Suppressor macrophage treated with lipopolysaccharide for 1 hour (primary cell): ENCODE measurements at regions not wholly inside any gene's neighbourhood (a gene's known extent, or its start where the extent isn't known, plus 50 kb on each side); places are given as distances from the start of the nearest gene placed in this dataset.
"Not testable (repeated sequence)": the region's sequence is repeated elsewhere in the genome, so short reads cannot be mapped to it uniquely, and the experiment has no call there.

Experiments used
- DNase-seq, 3 donors: peaks; one replicate each; pipeline ENCODE4 v3.0.0-alpha.2; 2020 to 2022

DNA sequence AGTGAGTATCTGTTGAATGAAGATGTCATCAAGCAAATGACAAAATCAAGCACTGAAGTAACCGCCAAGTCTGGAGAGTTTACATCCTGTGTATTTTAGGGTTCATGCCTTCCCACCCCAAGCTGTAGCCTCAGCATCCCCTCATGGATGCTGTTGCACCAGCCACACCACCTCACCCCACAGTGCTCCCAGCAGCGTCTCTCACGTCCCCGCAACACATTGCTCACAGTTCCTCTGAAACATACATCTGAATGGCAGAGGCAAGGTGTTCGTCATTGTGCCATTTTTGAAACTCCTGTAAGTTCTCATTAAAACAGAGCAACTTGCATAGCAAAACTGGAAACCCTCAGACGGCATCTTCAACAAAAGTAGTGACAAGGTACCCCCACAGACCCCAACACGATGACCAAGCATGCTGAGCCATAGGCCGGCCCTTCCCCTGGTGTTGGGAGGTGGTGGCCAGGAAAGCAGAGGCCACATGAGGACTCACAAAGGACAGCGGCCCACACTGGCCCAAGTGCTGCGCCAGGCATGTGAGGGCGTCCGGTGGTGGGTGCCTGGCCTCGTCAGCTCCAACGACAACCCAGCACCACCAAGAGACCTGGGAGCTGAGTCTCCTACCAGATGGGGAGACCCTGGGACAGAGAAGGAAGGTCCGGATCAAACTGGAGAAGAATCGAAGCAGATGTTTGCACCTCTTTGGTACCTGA is 456.5 kb downstream of the EIPR1 start:
- no peak for DNase-seq

DNA sequence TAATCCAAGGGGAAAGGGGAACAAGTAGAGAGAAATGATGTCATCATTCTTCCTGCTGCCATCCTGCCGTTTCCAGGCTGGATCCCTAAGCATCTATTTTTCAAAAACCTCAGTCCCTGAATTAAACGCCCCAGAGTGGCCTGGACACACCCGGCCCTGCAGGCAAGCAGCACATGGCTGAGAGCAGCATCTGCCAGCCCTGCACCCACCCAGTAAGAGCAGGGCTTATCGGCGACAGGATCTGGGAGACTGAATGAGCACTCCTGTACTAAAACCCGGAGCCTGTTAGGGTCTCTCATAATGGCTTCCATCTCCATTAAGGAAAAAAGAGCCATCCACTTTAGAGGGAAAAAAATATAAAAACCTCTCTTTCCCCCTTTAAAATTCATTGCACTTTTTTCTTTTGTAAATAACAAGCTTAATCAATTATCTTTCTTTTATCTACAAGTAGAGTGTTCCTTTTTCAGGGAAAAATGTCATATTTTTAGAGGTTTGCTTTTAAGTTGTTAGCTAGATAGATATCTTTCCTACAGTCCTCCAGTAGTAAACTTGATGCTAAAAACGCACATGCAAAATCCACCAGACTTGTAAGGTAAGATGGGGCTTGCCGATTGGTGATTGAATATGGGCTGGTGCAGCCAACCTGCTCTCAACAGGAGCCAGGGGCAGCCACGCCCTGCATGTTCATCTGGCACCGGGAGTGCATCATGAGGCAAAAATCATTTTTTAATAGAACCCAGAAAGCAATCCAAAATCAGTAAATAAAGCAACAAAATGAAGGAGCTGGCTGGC is 457.8 kb downstream of the EIPR1 start:
- no peak for DNase-seq

DNA sequence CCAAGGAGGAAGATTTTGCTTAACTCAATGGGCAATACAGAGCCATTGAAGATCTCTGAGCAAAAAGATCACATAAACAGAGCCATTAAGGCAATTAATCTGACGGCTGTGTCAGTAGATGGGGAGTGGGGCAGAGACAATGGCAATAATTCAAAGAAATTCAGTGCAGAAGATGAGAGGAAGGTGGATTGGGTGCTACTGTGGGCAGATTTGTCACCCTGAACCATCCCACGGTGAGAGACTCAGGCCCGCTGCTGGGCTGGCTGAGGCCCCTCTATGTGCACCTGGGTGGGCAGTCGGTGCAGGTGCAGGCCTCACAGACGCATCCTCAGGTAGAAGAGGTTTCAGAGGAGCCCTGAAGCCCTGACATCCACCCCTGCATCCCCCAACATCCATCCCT is 458.6 kb downstream of the EIPR1 start:
- no peak for DNase-seq

DNA sequence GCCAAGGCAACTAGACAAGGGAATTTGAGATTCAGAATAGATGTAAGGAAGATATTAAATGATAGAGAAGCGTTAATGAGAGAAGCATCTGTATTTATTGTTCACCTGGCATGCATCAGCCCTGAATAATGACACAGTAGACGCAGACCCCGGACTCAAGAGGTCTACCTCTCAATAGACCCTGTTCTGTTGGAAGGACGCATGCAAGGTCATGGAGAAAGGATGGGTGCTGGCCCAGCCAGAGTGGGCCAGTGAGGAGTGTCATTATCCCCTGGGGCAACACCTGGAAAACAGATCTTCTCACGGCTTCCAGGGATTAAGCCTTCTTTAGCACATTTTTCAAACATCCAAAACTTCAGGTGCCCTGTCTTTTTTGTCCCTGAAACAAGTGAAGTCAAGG is 461.0 kb downstream of the EIPR1 start:
- DNase-seq = no peak

DNA sequence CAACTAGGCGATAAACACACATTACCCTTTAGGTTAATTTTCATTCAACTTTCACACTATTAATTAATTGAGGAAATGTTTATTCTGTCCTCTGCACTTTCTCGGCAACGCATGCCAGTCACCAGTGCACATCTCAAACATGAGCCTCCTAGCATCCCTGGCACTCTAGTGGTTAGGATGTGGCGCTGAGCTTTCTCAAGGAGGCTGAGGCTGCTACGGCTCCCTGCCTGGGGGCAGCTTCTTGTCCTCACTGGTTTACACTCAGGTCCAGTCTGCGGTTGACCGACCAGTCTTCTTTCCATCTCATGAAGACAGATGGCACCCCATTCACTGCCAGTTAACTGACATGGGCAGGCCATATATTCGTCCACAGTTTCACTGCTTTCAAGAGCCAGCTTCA is 463.4 kb downstream of the EIPR1 start:
- DNase-seq = no peak

DNA sequence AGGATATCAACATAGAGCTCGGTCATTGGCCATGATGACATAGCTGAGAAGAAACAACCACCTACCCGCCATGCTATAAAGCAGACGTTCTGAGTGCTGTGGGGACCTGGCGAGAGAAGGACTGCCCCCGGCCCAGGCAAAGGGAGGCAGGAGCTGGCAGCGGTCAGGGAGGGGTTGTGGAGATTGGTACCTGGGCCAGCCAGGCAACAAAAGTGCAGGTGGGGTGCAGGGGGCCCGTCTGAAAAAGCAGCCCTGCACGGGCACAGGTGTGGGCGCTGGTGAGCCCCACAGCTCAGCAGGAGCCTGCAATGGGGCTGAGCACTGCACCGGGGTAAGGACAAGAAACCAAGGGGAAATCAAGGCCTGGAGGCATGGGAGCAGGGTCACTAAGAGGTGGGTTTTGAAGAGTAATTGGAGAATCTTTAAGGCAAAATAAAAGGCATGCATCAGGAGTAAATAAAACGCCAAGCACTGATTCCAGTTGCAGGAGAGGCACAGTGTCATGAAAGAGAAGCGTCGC is 464.0 kb downstream of the EIPR1 start:
- no peak for DNase-seq

DNA sequence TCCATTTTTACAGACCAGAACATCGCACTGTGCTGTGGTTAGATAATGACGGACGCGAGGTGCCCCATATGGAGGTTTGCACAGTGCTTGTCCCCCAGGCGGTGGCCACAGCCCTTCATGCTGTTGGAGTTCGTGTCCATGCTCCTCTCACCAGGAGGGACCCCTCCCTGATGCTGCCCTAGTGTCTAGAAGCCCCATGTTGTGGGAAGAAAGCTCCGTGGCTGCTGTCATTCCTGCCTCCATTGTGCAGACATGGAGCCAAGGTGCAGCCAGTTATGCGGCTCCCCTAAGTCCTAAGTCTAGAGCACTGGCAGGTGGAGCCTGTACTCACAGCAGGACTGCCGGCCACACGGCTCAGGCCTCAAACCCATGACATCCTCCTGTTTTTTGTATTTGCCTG is 464.9 kb downstream of the EIPR1 start:
- DNase-seq = no peak

DNA sequence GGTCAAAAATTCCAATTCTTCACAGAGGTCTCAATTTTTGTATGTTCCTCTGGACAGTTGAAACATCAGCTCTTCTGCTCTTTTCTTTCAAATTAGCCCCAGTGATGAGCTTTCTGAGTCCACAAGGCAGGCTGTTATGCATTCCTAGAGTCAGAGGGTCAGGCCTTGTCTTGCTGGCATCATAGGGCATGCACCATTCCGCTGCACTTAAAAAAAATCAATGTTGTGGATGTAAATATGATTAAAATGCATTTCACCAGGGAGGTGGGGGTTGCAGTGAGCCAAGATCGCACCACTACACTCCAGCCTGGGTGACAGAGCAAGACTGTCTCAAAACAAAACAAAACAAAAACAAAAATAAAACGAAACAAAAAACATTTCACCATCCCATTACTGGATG is 465.3 kb downstream of the EIPR1 start:
- no peak for DNase-seq

DNA sequence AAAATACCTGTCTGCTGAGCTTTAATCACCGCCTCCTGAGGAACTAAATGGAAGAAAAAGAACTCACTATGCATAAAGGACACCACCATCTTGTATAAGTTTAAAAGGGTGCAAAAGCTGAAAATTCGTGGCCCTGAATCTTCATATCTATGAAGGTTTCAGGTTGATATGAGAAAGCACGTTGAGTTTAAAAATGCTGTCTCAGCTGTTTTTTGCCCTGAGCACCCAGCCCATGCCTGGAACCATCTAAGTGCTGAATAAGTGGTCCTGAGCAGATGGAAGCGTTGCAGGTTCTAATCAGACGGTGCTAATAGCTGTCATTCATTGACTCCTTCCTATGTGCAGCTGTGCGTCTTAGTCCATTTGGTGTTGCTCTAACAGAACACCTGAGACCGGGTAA is 467.4 kb downstream of the EIPR1 start:
- DNase-seq = no peak

DNA sequence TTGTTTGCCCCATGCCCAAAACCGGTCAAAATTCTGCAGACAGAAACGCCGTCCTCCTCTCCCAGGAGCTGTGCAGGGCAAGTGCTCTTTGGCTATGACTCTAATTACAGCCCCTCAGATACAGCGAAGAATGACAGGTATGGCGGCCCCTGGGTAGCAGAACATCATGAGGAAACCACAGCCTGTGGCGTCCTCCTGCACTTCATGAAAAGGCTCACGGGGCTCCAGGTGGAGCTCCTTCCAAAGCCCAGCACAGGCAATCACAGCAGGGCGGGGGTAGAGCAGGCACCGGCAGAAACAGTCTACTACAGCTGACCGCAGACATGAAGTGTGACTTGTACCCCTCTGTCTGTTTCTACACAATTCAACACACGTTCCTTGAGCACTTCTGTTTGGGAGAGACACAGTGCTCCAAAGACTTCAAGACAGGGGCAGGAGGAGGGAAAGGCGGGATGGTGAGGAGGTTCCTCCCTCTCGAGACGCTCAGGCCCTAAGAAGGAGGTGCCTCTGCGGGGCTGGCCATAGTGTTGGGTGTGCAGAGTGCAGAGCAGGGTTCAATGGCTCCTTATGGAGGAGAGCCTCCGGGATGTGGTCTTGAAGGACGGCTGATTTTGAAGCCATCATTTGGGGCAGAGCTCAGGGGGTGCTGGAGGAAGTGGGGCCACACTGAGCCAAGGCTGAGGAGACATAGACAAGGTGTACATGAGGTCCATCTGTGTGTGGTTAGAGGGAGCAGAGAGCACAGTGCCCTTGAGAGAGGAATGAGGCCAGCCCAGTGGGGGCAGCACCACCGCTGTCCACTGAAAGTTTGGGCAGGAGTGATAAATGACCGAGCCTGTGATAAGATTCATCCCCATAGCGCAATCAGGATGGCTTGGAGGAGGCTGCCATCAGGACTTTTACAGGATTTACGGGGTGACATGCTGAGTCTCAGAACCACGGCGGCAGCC is 468.3 kb downstream of the EIPR1 start:
- no peak for DNase-seq

DNA sequence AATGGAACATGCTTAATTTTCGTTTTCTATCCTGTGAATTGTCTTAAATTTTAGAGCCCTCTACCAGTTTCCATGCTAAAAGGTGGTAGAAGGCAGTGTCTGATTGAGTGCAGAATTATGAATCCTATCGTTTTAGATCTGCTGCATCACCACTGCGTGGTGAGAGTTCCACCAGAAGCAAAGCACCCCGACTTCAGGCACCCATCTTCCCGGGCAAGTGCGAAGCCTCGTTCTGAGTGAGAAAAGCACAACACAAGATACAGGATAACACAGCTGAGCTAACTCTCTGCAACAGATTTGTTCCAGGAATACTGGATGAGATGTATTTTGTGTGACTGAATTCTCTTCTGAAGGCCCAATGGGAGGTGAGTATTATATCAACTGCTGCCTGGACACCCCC is 471.5 kb downstream of the EIPR1 start:
- DNase-seq = no peak

DNA sequence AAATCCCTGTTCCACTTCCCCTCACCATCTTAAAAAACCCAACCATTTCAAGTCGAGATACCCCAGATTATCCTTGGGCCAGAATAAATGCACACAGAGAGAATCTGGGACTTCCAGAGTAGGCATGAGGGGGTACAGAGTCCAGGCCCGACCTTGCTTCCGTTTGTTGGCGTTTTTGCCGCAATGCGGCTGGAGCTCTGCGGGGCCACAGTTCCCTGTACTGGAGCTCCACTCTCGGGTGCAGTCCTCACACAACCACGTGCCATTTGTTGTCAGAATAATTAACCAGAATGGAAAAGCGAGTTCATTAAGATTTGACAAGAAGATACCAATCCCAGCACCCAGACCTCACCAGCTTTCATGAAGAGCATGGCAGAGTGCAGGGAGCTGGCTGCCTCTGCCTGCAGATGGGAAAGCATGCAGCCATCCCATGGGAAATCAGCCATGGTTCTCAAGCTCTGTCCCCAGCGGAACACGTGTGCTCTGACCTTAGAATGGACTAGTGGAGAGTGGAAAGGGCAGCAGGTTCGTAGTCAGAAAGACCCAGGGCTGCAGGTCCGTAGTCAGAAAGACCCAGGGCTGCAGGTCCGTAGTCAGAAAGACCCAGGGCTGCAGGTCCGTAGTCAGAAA is 472.8 kb downstream of the EIPR1 start:
- DNase-seq = no peak

DNA sequence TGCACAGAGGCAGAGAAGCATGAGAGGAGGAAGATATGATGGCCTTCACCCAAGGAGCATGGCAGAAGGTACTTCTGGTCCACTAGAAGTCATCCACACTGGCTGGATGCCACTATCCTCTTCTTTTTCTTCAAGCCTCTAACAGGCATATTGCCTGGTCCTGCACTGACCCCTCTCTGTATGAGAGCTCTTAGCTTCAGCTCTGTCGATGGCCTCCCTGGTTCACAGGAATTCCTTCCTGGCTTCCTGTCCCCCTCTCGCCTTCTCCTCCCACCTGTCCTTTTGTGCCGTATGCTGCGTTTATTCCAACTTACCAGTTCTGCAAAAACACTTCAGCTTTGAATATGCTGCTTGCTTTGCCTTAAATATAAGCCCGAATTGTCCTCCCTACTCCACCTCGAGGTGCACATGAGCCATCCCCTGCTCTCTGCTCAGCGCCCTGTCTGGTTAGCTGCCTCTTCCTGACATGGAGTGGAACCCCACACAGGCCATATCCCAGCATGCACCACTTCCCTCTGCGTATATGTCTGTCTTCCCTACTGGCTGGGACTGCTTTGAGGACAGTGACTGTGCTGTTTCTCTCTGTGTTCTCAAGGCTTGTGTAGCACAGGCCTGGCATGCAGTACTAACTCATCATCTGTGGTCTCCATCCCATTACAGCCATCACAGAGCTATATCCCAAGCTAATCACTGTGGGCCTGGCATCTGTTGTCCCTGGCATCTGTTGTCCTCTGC is 474.9 kb downstream of the EIPR1 start:
- no peak for DNase-seq

DNA sequence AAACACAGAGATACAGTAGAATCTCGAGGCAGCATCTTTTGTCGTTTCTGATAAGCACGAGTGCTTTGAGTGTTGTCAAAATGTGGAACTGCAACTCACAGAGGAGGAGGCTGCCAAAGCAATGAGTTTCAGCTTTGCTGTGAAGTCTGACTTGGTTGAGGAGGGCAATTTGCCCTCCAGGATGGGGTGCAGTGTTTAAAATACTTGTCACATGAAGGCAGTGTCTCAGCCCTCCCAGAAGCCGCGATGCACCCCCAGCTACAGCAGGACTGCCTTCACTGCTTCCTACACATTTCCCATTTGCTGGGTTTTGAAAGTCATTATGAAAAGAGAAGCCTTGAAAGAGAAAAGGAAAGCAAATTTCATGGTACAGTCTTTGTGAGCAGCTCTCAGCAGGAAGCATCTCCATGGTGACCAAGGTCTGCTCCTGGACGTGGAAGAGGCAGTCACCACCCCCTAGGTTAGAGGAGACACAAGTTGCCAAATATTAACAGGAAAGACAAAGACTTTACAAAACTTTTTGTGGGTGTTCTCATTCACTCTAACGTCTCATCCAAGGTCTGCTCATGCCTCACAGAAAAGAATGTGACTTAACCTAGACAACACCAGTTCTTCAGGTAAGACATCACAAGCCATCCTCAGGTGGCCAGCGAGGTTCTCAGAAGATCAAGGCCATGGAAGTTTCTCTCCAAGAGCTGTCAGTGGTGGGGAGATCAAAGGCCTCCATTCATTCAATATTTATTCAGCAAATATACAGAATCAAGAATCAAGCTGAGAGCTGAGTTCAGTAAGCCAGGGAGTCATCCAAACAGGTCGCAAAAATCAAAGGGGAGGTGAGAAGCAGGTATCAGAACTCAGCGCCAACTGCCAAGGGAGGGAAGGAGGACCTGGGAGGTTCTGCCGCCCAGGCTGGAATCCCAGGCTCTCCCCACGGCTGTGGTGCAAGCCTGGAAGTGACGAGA is 476.0 kb downstream of the EIPR1 start:
- no peak for DNase-seq

DNA sequence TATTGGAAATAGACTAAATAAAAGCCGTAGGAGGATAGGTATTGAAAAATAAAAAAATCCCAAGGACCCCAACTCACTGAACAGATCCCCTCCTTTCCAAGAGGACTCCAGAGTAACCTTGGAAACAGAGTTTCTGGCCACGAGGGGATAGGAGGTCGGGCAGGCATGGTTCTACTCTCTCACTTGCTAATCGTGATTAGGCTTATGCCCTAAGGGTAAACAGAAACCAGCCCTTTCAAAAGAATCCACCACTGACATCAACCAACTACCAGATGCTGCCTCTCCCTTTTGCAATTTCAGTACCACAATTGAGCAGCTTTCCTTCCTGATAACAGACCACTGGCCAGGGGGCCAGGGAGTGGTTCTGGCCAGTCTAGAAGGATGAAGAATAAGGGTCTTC is 477.8 kb downstream of the EIPR1 start:
- no peak for DNase-seq

DNA sequence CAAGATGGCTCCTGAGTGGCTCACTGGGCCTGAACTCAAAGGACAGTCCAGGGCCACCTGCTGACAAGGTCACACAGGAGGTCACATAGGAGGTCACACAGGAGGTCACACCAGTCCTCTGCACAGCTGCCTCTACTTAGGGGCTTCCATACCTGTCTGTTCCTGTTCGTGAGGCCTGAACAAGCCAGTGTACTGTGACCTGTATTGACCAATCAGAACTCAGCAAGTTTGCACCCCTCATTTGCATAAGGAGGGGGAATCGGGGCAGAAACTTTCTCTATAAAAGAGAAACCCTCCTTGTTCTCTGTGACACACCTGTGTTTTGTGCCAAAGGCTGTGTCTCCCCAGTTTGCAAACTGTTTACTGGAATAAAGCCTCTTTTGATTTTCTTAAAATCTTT is 478.9 kb downstream of the EIPR1 start:
- DNase-seq = no peak

DNA sequence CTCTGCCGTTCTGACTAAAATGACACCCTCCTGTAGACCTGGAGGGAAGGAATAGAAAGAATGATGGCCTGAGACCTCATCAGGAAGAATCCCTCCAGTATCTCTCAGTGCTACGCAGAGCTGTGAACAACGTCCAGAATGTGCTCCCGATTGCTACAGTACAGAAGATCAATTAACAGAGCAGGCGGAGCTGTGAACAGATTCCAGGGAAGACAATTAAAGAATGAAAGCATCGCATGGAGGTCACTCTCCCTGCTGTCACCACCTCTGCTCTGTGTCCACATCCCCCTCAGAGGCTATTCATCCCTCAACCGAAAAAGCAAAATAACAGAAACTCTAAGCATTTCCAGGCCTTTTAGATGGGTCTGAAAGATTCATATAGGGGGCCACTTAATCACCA is 481.0 kb downstream of the EIPR1 start:
- DNase-seq = no peak

DNA sequence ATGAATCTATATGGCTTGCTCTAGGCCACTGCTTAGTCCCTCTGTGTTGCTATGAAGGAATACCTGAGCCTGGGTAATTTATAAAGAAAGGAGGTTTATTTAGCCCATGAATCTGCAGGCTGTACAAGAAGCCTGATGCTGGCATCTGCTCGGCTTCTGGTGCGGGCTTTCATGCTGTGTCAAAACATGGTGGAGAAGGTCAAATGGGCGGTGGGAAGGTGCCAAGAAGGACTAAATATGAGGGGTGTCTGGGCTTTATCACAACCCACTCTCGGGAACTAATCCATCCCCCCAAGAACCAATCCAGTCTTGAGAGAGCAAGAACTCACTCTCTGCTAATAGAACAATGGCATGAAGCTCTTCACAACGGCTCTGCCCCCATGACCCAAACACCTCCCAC is 481.6 kb downstream of the EIPR1 start:
- DNase-seq = no peak

DNA sequence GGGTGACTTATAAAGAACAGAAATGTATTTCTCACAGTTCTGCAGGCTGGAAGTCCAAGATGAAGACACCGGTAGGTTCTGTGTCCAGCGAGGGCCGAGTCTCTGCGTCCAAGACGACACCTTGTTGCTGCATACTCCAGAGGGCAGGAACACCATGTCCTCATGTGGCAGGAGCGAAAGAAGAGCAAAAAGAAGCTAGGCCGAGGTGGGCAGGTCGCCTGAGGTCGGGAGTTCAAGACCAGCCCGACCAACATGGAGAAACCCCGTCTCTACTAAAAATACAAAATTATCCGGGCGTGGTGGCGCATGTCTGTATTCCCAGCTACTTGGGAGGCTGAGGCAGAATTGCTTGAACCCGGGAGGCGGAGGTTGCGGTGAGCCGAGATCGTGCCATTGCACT is 483.6 kb downstream of the EIPR1 start:
- not testable (repeated sequence) for DNase-seq

DNA sequence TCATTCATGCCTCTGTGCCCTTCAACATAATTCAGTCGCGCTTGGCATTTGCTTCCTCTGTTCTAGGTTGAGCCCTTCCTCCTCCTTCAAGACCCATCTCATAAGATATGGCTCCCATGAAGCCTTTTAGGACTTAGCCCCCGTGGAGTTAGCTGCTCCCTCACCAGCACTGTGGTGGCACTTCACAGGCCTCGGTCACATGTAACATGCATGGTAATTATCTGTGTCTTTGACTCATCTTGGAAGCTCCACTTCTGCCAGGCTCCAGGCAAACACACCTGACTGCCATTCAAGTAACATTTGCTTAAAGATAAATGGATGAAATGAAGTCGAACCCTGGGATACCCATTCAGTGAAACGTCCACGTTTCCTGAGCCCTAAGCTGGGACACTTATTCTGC is 484.7 kb downstream of the EIPR1 start:
- no peak for DNase-seq

DNA sequence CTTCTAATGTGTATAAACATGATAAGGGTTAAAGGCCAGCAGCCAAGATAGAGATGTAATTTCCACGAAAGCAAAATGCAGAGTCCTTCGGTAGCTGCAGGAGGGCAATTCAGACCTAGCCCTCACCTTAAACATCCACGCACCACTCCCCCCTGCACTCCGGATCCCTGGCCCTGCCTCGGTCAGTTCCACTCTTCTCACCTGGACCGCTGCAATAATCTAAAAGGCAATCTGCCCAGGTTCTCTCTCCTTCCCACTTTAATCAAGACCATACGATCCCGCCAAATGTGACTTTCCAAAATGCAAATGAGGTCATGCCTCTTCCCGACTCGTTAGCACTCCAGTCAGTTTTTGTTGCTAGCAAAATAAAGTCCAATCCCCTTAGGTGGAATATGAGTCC is 485.2 kb downstream of the EIPR1 start:
- no peak for DNase-seq
